ENCODE measurements at regions not wholly inside any gene's neighbourhood (a gene's known extent, or its start where the extent isn't known, plus 50 kb on each side); places are given as distances from the start of the nearest gene placed in this dataset.

GRCh38 chr5:2205185-2205585 is 322.5 kb upstream of the IRX4 start:
- intact Hi-C loops (cut with micrococcal nuclease), result no loop called here
- H3K4me2 ChIP-seq (ENCODE audit: low read length), result no peak overlapping the region
- H3K27me3 ChIP-seq (ENCODE audit: insufficient read depth, low read length), result peaks cover 12% of the 10 kb centered on the region
- TF ChIP-seq EZH2 (IDR thresholded peaks at IDR 0.05) (no peak), SP1 (IDR thresholded peaks at IDR 0.05; ENCODE audit: low read depth) (no peak), ELF1 (IDR thresholded peaks at IDR 0.05; ENCODE audit: borderline replicate concordance, low read depth) (no peak), REST (IDR thresholded peaks at IDR 0.05; ENCODE audit: low read depth) (no peak)
- no peak overlapping the region for H3K27ac ChIP-seq (ENCODE audit: low read depth, low read length)
- H3K36me3 ChIP-seq (ENCODE audit: control insufficient read depth in 1 of 2, insufficient read depth in 2 of 2, low read length in 2 of 2), result no peaks in the 10 kb centered on the region
- H3K4me1 ChIP-seq (ENCODE audit: control insufficient read depth in 1 of 2, insufficient read depth in 2 of 2, low read length in 2 of 2), result no peaks in the 10 kb centered on the region
- no TSS peak for BruUV-seq (replicated peaks)
- no peak overlapping the region for H2AFZ ChIP-seq (ENCODE audit: low read depth, low read length, poor library complexity, severe bottlenecking)
- H3K4me3 ChIP-seq (replicated peaks in 1 of 2; ENCODE audit: low read depth in 1 of 2, low read length in 2 of 2), result no peak overlapping the region
- no peak for ATAC-seq
- H4K20me1 ChIP-seq (ENCODE audit: insufficient read depth), result no peaks in the 10 kb centered on the region
- no peak for DNase-seq (ENCODE audit: low read depth, low spot score)
- H3K9me3 ChIP-seq (ENCODE audit: control insufficient read depth in 1 of 2, insufficient read depth in 1 of 2, low read depth in 1 of 2, low read length in 2 of 2), result no peaks in the 10 kb centered on the region
- ChIA-PET CTCF (no interaction called here), POLR2A (no interaction called here), RAD21 (ENCODE audit: low non-redundant PET in 1 of 2, low total read pairs in 2 of 2, uncharacterized antibody in 2 of 2, unreplicated experiment in 2 of 2) (no interaction called here)
- no peak overlapping the region for H3K9ac ChIP-seq (ENCODE audit: low read length)
- H3K9me2 ChIP-seq (ENCODE audit: insufficient read depth), result no peaks in the 10 kb centered on the region
- H3K79me2 ChIP-seq (ENCODE audit: insufficient read depth, low read length), result no peaks in the 10 kb centered on the region

- no peaks in the 10 kb centered on the region for H4K20me1 ChIP-seq (ENCODE audit: insufficient read depth)
- ATAC-seq, result no peak
- intact Hi-C loops (cut with micrococcal nuclease), result no loop called here
- no peak overlapping the region for H3K9ac ChIP-seq (ENCODE audit: low read length)
- no TSS peak for BruUV-seq (replicated peaks)
- H3K27ac ChIP-seq (ENCODE audit: low read depth, low read length), result no peak overlapping the region
- CTCF ChIA-PET, result no interaction called here
- POLR2A ChIA-PET, result no interaction called here
- DNase-seq (ENCODE audit: low read depth, low spot score), result no peak
- H3K36me3 ChIP-seq (ENCODE audit: control insufficient read depth in 1 of 2, insufficient read depth in 2 of 2, low read length in 2 of 2), result no peaks in the 10 kb centered on the region
- peaks cover 14% of the 10 kb centered on the region for H3K27me3 ChIP-seq (ENCODE audit: insufficient read depth, low read length)
- no peaks in the 10 kb centered on the region for H3K79me2 ChIP-seq (ENCODE audit: insufficient read depth, low read length)
- no peaks in the 10 kb centered on the region for H3K4me1 ChIP-seq (ENCODE audit: control insufficient read depth in 1 of 2, insufficient read depth in 2 of 2, low read length in 2 of 2)
- no peak overlapping the region for H2AFZ ChIP-seq (ENCODE audit: low read depth, low read length, poor library complexity, severe bottlenecking)
- H3K9me3 ChIP-seq (ENCODE audit: control insufficient read depth in 1 of 2, insufficient read depth in 1 of 2, low read depth in 1 of 2, low read length in 2 of 2), result no peaks in the 10 kb centered on the region
- H3K4me3 ChIP-seq (replicated peaks in 1 of 2; ENCODE audit: low read depth in 1 of 2, low read length in 2 of 2), result no peak overlapping the region
- RAD21 ChIA-PET (ENCODE audit: low non-redundant PET in 1 of 2, low total read pairs in 2 of 2, uncharacterized antibody in 2 of 2, unreplicated experiment in 2 of 2), result no interaction called here
- H3K9me2 ChIP-seq (ENCODE audit: insufficient read depth), result no peaks in the 10 kb centered on the region
- H3K4me2 ChIP-seq (ENCODE audit: low read length), result no peak overlapping the region
- TF ChIP-seq SIN3A (IDR thresholded peaks at IDR 0.05; ENCODE audit: low read depth), result no peak
- TF ChIP-seq ZFX (IDR thresholded peaks at IDR 0.05), result no peak
- no peak for TF ChIP-seq ZNF274 (IDR thresholded peaks at IDR 0.05; ENCODE audit: low read depth, low read length)
- TF ChIP-seq REST (IDR thresholded peaks at IDR 0.05; ENCODE audit: low read depth), result no peak
- no peak for TF ChIP-seq SP1 (IDR thresholded peaks at IDR 0.05; ENCODE audit: low read depth)
- no peak for TF ChIP-seq YY1 (IDR thresholded peaks at IDR 0.05; ENCODE audit: extremely low read depth, insufficient replicate concordance, low read depth, low read length)
- no peak for TF ChIP-seq MAX (IDR thresholded peaks at IDR 0.05)
- no peak for TF ChIP-seq POLR2AphosphoS5 (IDR thresholded peaks at IDR 0.05; ENCODE audit: low read depth, low read length)
- TF ChIP-seq EGR1 (IDR thresholded peaks at IDR 0.05; ENCODE audit: low read depth), result no peak
- no peak for TF ChIP-seq EZH2phosphoT487 (IDR thresholded peaks at IDR 0.05; ENCODE audit: borderline replicate concordance)
- TF ChIP-seq FOSL1 (IDR thresholded peaks at IDR 0.05; ENCODE audit: low read depth), result no peak
These were observed 321.9 kb upstream of the IRX4 start for GRCh38 chr5:2204366-2205184.

Measured in HCT116 (cell line).